ENCODE measurements at regions not wholly inside any gene's neighbourhood (a gene's known extent, or its start where the extent isn't known, plus 50 kb on each side); places are given as distances from the start of the nearest gene placed in this dataset.

- TF ChIP-seq CTCF (conservative IDR thresholded peaks at IDR 0.05 in 1 of 2, IDR thresholded peaks at IDR 0.05 in 1 of 2; ENCODE audit: extremely low read depth in 1 of 2, insufficient read depth in 1 of 2, low read depth in 1 of 2, low read length in 2 of 2) (no peak), EZH2 (IDR thresholded peaks at IDR 0.05; ENCODE audit: borderline replicate concordance, low read length) (no peak)
Observed at GRCh38 chr18:68181956-68182355, 533.0 kb downstream of the TMX3 start.

All from mammary epithelial cell (primary cell).